ENCODE measurements at regions not wholly inside any gene's neighbourhood (a gene's known extent, or its start where the extent isn't known, plus 50 kb on each side); places are given as distances from the start of the nearest gene placed in this dataset.

GRCh38 chr13:50323440-50324065 is 308.3 kb downstream of the KCNRG start:
- TF ChIP-seq GATA2 (IDR thresholded peaks at IDR 0.05; ENCODE audit: low read depth, low read length), result no peak
- no peak for TF ChIP-seq GATA3 (IDR thresholded peaks at IDR 0.05; ENCODE audit: low read depth, low read length)

All from SH-SY5Y (cell line).